GM20000 (cell line): ENCODE measurements at regions not wholly inside any gene's neighbourhood (a gene's known extent, or its start where the extent isn't known, plus 50 kb on each side); places are given as distances from the start of the nearest gene placed in this dataset.
"Not testable (repeated sequence)": the region's sequence is repeated elsewhere in the genome, so short reads cannot be mapped to it uniquely, and the experiment has no call there.

Experiments
- DNase-seq: peaks from one replicate; pipeline ENCODE4 v3.0.0; 2012; ENCODE audit warnings: low spot score
- CTCF ChIP-seq: IDR thresholded peaks from 2 replicates; pipeline ENCODE4 v1.5.1; 2012; ENCODE audit warnings: mild to moderate bottlenecking, control low read depth; ENCODE audit errors: extremely low read depth, missing control alignments

- no peak for DNase-seq
- no peak for TF ChIP-seq CTCF
These were observed 218.8 kb upstream of the MMS22L start for GRCh38 chr6:97501853-97502252.

DNA sequence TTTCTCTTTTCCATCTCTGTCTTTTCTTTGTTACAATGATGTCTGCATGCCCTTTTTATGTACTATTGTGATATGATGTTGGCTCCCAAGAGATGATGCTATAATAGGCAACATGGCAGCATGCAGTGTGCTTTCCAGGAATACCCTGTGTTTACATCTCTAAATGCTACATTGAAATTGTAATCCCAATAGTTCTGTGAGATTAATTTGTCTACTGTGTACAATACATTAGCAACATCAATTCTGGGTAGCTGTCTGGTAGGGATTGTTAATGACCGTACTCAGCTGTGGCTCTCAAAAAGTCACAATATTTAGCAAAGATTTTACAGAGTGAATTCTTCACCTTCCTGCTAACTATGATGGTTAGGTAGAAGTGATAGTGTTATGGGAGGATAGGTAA is 225.6 kb upstream of the MMS22L start:
- TF ChIP-seq CTCF: no peak
- no peak for DNase-seq

DNA sequence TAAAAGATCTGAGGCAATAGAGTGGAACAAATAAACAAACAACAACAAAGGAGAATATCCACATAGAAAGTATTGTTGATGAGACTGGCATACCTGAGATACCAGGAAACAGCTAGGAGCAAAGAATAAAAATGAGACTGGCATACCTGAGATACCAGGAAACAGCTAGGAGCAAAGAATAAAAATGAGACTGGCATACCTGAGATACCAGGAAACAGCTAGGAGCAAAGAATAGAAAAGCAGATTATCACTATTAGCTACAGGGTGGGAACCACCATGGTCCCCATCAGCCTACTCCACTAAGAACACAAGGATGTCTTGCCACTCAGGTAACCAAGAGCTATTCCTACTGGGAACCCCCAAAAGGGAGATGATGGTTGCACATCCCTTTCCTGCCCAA is 230.2 kb upstream of the MMS22L start:
- not testable (repeated sequence) for DNase-seq

- no peak for TF ChIP-seq CTCF
- DNase-seq: no peak
These were observed 241.8 kb upstream of the MMS22L start for GRCh38 chr6:97524811-97525210.

DNA sequence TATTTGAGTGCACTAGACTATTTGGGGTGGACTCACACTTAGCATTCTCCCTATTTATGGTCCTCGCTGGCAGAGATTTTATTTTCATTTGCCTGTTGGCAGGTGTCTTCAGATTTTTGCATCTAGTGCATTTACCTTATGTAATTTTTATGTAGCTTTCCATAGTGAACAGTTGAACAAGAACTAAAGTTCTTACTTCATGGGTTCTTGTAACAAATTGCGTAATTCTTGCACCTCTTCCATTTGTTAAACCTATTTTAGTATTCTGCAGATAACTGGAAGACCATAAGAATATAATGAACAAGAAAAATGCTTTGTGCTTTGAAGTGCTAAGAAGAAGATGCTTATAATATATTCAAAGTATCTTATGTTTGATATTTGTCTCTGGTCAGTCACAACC is 252.8 kb upstream of the MMS22L start:
- TF ChIP-seq CTCF: no peak
- no peak for DNase-seq

- no peak for DNase-seq
- TF ChIP-seq CTCF: no peak
These were observed 265.3 kb upstream of the MMS22L start for GRCh38 chr6:97548354-97548753.

DNA sequence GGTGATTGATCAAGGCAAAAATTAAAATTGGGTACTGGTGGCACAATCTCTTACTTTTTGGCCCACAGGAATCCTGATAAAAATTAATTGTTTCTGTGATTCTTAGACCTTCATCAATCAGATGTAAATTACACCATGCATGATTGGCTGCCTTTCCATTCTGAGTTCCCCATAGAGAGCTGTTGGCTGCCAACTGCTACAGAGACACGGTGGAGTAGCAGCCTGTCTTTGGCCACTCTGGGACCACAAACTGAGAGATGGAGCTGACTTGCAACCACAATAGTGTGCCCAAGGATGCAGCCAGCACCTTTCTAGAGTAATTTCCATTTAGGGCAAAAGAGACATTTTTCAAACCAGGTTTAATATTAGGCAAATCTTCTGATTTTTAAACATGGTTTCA is 274.3 kb upstream of the MMS22L start:
- no peak for DNase-seq
- no peak for TF ChIP-seq CTCF

GRCh38 chr6:97563529-97563928 is 280.5 kb upstream of the MMS22L start:
- no peak for DNase-seq
- no peak for TF ChIP-seq CTCF
